Effector memory CD8-positive, alpha-beta T cell (primary cell): ENCODE measurements at regions not wholly inside any gene's neighbourhood (a gene's known extent, or its start where the extent isn't known, plus 50 kb on each side); places are given as distances from the start of the nearest gene placed in this dataset.

Source experiments
- ATAC-seq: fragments of 150-1000 bp; cut with Tn5 transposase; replicated peaks from 2 replicates; pipeline ENCODE4 v1.10.0; 2021; ENCODE audit warnings: mild to moderate bottlenecking, moderate library complexity
- DNase-seq, 3 experiments: peaks; one replicate each; pipeline ENCODE4 v3.0.0; 2021
- H3K27ac Mint-ChIP-seq, 2 donors: one replicate each; pipeline ENCODE4 v1.8.0; 2022; ENCODE audit warnings: mild to moderate bottlenecking in 2 of 2, mixed read lengths in 2 of 2, moderate library complexity in 2 of 2
- H3K27me3 Mint-ChIP-seq, 2 donors: one replicate each; pipeline ENCODE4 v1.8.0; 2022; ENCODE audit warnings: mixed read lengths in 2 of 2
- H3K36me3 Mint-ChIP-seq: one replicate; pipeline ENCODE4 v1.8.0; 2022; ENCODE audit warnings: mild to moderate bottlenecking, moderate library complexity, mixed read lengths; ENCODE audit not compliant: insufficient read depth
- H3K4me1 Mint-ChIP-seq, 2 donors: one replicate each; pipeline ENCODE4 v1.8.0; 2022; ENCODE audit warnings: low read depth in 2 of 2, mixed read lengths in 2 of 2
- H3K4me3 Mint-ChIP-seq, 2 donors: one replicate each; pipeline ENCODE4 v1.8.0; 2022; ENCODE audit warnings: mild to moderate bottlenecking in 2 of 2, mixed read lengths in 2 of 2, moderate library complexity in 2 of 2
- H3K9me3 Mint-ChIP-seq, 2 donors: one replicate each; pipeline ENCODE4 v1.8.0; 2022; ENCODE audit warnings: mixed read lengths in 2 of 2

DNA sequence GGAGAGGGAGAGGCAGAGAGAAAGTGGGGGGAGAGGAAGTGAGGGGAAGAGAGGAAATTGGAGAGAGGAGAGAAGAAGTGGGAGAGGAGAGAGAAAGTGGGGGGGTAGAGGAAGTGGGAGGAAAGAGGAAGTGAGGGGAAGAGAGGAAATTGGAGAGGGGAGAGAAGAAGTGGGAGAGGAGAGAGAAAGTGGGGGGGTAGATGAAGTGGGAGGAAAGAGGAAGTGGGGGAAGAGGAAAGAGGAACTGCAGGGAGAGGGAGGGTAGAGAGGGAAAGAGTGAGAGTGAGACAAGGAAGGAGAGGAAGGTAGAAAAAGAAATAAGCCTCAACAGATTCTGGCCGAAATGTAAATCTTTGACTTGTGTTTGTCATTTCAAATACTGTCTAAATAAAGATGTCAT, 146.6 kb downstream of the KLF12 start:
- no peak overlapping the region for H3K4me3 Mint-ChIP-seq
- H3K36me3 Mint-ChIP-seq = peaks cover 22% of the 10 kb centered on the region
- no peaks in the 10 kb centered on the region for H3K27me3 Mint-ChIP-seq
- no peak for ATAC-seq
- DNase-seq = no peak
- H3K27ac Mint-ChIP-seq = peak overlapping the region; percentile 60 to 88
- H3K4me1 Mint-ChIP-seq = peaks cover 50 to 66% of the 10 kb centered on the region in 2 donors
- H3K9me3 Mint-ChIP-seq = no peaks in the 10 kb centered on the region

DNA sequence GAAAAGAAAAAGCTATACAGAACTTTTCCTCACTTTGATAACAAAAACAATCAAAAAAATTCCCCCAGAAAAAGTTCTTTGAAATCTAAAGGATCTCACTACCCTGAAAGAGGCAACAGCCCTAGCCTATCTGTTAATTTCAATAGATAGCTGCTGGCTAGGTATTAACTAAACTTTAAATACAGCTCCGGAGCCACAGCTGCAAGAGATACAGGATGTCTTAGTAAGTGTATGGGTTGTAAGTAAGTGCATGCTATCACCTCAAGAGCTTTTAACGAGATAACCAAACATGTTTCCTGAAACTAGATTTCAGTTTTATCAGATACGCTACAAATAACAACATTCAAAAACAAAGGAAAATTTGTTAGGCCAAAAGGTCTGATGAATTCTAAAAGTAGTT, 148.4 kb downstream of the KLF12 start:
- Mint-ChIP-seq H3K4me3 (peak overlapping the region; percentile 22 to 64), H3K27me3 (no peaks in the 10 kb centered on the region), H3K9me3 (no peaks in the 10 kb centered on the region), H3K4me1 (peaks cover 41 to 58% of the 10 kb centered on the region in 2 donors), H3K27ac (peak overlapping the region; percentile 67 to 88), H3K36me3 (peaks cover 21% of the 10 kb centered on the region)
- ATAC-seq = peak; percentile 63
- no peak for DNase-seq

DNA sequence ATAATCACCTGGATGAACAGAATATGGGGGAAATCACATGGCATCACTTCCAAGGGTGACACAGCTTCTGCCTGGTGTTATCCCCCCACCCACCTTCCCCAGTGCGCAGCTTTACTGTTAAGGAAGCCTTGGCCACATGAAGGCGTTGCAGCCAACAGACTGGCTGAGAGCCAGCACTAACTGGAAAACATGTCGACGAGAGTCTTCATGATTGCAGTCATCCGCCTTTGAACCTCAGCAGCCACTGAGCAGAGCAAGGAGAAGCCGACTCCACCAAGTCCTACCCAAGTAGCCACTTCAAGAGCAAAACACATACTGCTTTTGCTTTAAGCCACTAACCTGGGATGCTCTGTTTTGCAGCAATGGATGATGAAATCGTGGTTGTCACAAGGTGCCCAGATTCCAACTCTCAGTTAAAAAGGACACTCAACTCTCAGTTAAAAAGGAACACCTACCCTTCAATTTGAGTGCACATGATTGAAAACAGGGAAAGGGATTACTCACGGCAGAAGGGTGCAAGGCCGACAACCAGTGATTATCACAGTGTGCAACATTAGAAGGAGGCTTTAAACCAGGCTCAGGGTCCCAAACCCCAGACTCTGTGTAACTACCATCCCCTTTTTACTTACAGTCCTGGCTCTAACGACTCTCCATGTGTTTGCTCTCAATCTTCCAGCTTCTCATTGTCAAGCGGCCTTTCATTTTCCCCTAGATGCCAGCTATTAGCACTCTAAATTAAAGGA, 149.1 kb downstream of the KLF12 start:
- Mint-ChIP-seq H3K4me3 (peak overlapping the region; percentile 22 to 64), H3K4me1 (peaks cover 43 to 61% of the 10 kb centered on the region in 2 donors), H3K9me3 (no peaks in the 10 kb centered on the region), H3K36me3 (peaks cover 25% of the 10 kb centered on the region), H3K27ac (peak overlapping the region; percentile 67 to 88), H3K27me3 (no peaks in the 10 kb centered on the region)
- DNase-seq (peak; percentile 5 to 17 (median 15)), ATAC-seq (peak; percentile 73)

- peak overlapping the region in 1 of 2 donors; percentile 49 for H3K27ac Mint-ChIP-seq
- no peaks in the 10 kb centered on the region for H3K9me3 Mint-ChIP-seq
- H3K4me3 Mint-ChIP-seq = peak overlapping the region in 1 of 2 donors; percentile 64
- peaks cover 25% of the 10 kb centered on the region for H3K36me3 Mint-ChIP-seq
- DNase-seq = no peak
- ATAC-seq = no peak
- no peaks in the 10 kb centered on the region for H3K27me3 Mint-ChIP-seq
- H3K4me1 Mint-ChIP-seq = peaks cover 43 to 64% of the 10 kb centered on the region in 2 donors
Measured at GRCh38 chr13:73984201-73984600, 150.0 kb downstream of the KLF12 start.

- Mint-ChIP-seq H3K27ac (no peak overlapping the region), H3K9me3 (no peaks in the 10 kb centered on the region), H3K27me3 (no peaks in the 10 kb centered on the region), H3K4me1 (peaks cover 38 to 61% of the 10 kb centered on the region in 2 donors), H3K4me3 (no peak overlapping the region), H3K36me3 (peaks cover 22% of the 10 kb centered on the region)
- ATAC-seq = no peak
- DNase-seq = no peak
Measured at GRCh38 chr13:73983109-73983508, 151.1 kb downstream of the KLF12 start.

- Mint-ChIP-seq H3K36me3 (peaks cover 17% of the 10 kb centered on the region), H3K9me3 (no peaks in the 10 kb centered on the region), H3K4me1 (peaks cover 34 to 62% of the 10 kb centered on the region in 2 donors), H3K27ac (peak overlapping the region in 1 of 2 donors; percentile 16), H3K4me3 (no peak overlapping the region), H3K27me3 (no peaks in the 10 kb centered on the region)
- DNase-seq (no peak), ATAC-seq (no peak)
Measured at GRCh38 chr13:73981595-73981994, 152.6 kb downstream of the KLF12 start.

GRCh38 chr13:73975767-73976166, 158.4 kb downstream of the KLF12 start:
- H3K4me1 Mint-ChIP-seq = peaks cover 32 to 72% of the 10 kb centered on the region in 2 donors
- no peak for DNase-seq
- peaks cover 3% of the 10 kb centered on the region for H3K36me3 Mint-ChIP-seq
- peaks cover 0 to 7% of the 10 kb centered on the region in 2 donors for H3K9me3 Mint-ChIP-seq
- peak overlapping the region in 1 of 2 donors; percentile 1 for H3K27ac Mint-ChIP-seq
- ATAC-seq = no peak
- H3K4me3 Mint-ChIP-seq = no peak overlapping the region
- no peaks in the 10 kb centered on the region for H3K27me3 Mint-ChIP-seq

DNA sequence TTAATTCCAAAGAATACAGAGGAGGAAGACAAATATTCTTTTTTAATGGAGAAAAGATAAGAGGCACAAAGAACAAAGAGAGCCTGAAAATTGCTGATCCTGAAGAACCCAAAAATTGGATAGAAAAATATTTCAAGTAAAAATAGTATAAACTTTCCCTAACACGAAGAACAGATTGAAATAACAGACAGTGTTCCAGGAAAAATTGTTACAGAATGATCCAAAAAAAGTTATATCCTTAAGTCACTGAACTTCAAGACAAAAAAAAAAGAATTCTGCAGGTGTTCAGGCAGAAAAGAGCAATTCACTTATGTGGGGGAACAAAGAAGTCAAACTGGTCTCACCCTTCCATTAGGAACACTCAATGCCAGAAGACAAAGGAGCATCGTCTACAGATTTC, 160.2 kb downstream of the KLF12 start:
- no peak for ATAC-seq
- H3K27ac Mint-ChIP-seq = peak overlapping the region; percentile 3 to 39

GRCh38 chr13:73973156-73973555, 161.0 kb downstream of the KLF12 start:
- H3K9me3 Mint-ChIP-seq = peaks cover 0 to 13% of the 10 kb centered on the region in 2 donors
- H3K27ac Mint-ChIP-seq = peak overlapping the region; percentile 3 to 39
- H3K27me3 Mint-ChIP-seq = no peaks in the 10 kb centered on the region
- peak overlapping the region in 1 of 2 donors; percentile 45 for H3K4me3 Mint-ChIP-seq
- DNase-seq = no peak
- peak; percentile 74 for ATAC-seq
- peaks cover 3% of the 10 kb centered on the region for H3K36me3 Mint-ChIP-seq
- H3K4me1 Mint-ChIP-seq = peaks cover 32 to 66% of the 10 kb centered on the region in 2 donors

More for the DNA sequence above, 160.2 kb downstream of the KLF12 start:
- no peak for DNase-seq
- H3K9me3 Mint-ChIP-seq = peaks cover 0 to 13% of the 10 kb centered on the region in 2 donors
- no peak overlapping the region for H3K4me3 Mint-ChIP-seq
- H3K27me3 Mint-ChIP-seq = no peaks in the 10 kb centered on the region
- H3K36me3 Mint-ChIP-seq = peaks cover 3% of the 10 kb centered on the region
- peaks cover 32 to 65% of the 10 kb centered on the region in 2 donors for H3K4me1 Mint-ChIP-seq

DNA sequence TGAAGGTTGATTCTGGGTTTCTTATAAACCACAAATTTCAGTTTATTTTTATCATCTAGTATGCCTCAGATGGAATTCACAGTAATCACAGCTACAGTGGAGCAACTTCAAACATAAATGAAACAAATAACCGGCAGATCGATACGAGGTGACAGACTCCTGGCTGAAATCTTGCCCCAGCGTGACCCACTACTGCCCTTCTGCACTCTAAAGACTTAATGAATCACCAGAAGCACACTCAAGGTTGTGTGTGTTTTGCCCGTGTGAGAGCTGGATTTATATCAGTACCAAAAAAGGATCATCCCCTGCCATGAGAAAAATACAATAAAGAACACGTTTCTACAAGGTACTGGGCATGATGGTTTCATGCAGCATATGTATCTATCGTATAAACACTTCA, 161.7 kb downstream of the KLF12 start:
- Mint-ChIP-seq H3K36me3 (peaks cover 3% of the 10 kb centered on the region), H3K9me3 (peaks cover 0 to 13% of the 10 kb centered on the region in 2 donors), H3K27ac (no peak overlapping the region), H3K4me3 (peak overlapping the region in 1 of 2 donors; percentile 62), H3K4me1 (peaks cover 32 to 66% of the 10 kb centered on the region in 2 donors), H3K27me3 (no peaks in the 10 kb centered on the region)
- no peak for ATAC-seq
- no peak for DNase-seq

GRCh38 chr13:73971481-73971880, 162.7 kb downstream of the KLF12 start:
- Mint-ChIP-seq H3K36me3 (peaks cover 3% of the 10 kb centered on the region), H3K4me3 (no peak overlapping the region), H3K27me3 (no peaks in the 10 kb centered on the region), H3K9me3 (peaks cover 0 to 13% of the 10 kb centered on the region in 2 donors), H3K4me1 (peaks cover 35 to 69% of the 10 kb centered on the region in 2 donors), H3K27ac (no peak overlapping the region)
- DNase-seq = no peak
- ATAC-seq = no peak

- Mint-ChIP-seq H3K9me3 (peaks cover 0 to 13% of the 10 kb centered on the region in 2 donors), H3K36me3 (peaks cover 3% of the 10 kb centered on the region), H3K27me3 (no peaks in the 10 kb centered on the region), H3K4me1 (peaks cover 35 to 72% of the 10 kb centered on the region in 2 donors), H3K27ac (peak overlapping the region in 1 of 2 donors; percentile 12), H3K4me3 (no peak overlapping the region)
- DNase-seq = no peak
- no peak for ATAC-seq
Measured at GRCh38 chr13:73970421-73971055, 163.7 kb downstream of the KLF12 start.

DNA sequence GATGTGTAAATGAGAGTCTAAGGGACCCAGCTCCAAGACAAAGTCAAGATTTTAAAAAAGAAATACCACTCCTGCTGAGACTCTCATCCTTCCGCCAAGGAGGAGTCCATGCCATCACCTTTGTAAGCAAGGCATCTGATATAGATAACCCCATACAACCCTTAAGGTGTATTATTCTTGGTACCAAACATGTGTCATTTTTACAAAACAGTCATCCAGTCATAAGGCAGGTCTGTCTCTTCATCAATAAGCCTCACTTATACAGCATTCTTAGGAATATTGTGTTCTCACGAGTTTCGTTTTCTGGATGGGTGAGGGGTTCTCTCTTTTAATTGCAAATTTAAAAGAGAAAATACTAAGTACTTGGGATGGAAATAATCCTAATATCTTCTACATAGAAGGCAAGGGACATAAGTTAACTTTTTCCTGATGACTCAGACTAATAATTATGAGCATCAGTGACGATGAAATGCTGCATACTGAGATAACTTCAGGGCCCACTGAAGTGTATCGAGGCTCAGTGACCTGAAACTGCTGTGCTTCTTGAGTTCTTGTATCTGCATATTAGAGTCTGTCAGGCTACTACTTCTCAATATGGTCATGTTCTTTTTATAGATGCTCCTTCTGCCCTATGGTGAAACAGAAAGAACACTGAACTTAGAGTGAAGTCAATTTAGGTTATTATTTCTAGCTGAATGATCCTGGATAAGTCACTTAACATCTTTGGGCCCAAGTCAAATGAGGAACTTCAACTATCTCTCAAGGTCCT, 166.6 kb downstream of the KLF12 start:
- H3K4me3 Mint-ChIP-seq = no peak overlapping the region
- H3K27me3 Mint-ChIP-seq = no peaks in the 10 kb centered on the region
- peaks cover 29 to 72% of the 10 kb centered on the region in 2 donors for H3K4me1 Mint-ChIP-seq
- peaks cover 0 to 5% of the 10 kb centered on the region in 2 donors for H3K9me3 Mint-ChIP-seq
- H3K27ac Mint-ChIP-seq = peak overlapping the region in 1 of 2 donors; percentile 19
- peak; percentile 49 for ATAC-seq
- peaks cover 3% of the 10 kb centered on the region for H3K36me3 Mint-ChIP-seq
- no peak for DNase-seq
